Epithelial cell of esophagus (primary cell): ENCODE measurements at regions not wholly inside any gene's neighbourhood (a gene's known extent, or its start where the extent isn't known, plus 50 kb on each side); places are given as distances from the start of the nearest gene placed in this dataset.

Source experiments
- DNase-seq: peaks from one replicate; pipeline ENCODE4 v3.0.0; 2010; ENCODE audit warnings: low read depth
- H3K4me3 ChIP-seq: 2 replicates; pipeline ENCODE4 v1.5.1; 2011; ENCODE audit warnings: mild to moderate bottlenecking, low read length, control low read depth
- TF ChIP-seq, protein P1 (sequence below): IDR thresholded peaks from 2 replicates; pipeline ENCODE4 v1.5.1; 2011; ENCODE audit warnings: low read depth, mild to moderate bottlenecking, low read length, control low read depth, inconsistent platforms; ENCODE audit not compliant: insufficient read depth; ENCODE audit errors: missing control alignments

DNA sequence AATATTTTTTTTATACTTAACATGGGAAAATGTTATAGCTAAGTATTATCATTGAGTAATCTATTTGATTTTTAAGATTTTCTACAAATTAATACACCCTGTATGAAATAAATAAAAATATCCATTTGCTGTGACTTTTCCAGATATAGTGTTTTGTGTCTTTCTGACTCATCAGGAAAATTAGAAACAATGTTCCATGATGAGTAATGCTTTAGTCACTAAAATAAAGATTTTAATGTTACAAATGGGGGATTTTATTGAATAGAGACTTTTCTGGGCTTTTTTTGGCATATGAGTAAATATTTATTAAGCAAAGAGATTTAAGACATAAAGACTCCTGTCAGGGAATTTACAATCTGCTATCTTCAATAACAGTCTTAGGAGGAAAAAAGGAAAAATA lies 279.2 kb upstream of the NOCT start:
- DNase-seq = peak; percentile 33
- TF ChIP-seq, protein P1, sequence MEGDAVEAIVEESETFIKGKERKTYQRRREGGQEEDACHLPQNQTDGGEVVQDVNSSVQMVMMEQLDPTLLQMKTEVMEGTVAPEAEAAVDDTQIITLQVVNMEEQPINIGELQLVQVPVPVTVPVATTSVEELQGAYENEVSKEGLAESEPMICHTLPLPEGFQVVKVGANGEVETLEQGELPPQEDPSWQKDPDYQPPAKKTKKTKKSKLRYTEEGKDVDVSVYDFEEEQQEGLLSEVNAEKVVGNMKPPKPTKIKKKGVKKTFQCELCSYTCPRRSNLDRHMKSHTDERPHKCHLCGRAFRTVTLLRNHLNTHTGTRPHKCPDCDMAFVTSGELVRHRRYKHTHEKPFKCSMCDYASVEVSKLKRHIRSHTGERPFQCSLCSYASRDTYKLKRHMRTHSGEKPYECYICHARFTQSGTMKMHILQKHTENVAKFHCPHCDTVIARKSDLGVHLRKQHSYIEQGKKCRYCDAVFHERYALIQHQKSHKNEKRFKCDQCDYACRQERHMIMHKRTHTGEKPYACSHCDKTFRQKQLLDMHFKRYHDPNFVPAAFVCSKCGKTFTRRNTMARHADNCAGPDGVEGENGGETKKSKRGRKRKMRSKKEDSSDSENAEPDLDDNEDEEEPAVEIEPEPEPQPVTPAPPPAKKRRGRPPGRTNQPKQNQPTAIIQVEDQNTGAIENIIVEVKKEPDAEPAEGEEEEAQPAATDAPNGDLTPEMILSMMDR = no peak
- no peak overlapping the region for H3K4me3 ChIP-seq

DNA sequence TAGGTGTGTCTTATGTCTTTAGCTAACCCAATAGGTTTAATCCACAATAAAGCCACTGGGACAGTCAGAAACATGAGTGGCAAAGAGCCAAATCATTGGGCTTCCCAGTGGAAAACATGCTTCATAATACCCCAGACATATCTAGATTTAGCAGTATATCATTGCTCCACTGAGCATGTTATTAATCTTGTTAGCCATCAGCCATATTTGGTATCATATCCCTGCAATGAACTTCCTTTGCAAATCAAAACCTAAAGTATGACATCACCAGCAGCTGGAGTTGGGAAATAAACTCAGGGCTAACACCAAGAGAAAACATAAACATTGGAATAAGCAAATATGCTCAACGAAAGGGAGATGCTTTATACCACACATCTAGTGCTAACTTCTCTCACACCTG lies 280.8 kb upstream of the NOCT start:
- DNase-seq = peak; percentile 70

DNA sequence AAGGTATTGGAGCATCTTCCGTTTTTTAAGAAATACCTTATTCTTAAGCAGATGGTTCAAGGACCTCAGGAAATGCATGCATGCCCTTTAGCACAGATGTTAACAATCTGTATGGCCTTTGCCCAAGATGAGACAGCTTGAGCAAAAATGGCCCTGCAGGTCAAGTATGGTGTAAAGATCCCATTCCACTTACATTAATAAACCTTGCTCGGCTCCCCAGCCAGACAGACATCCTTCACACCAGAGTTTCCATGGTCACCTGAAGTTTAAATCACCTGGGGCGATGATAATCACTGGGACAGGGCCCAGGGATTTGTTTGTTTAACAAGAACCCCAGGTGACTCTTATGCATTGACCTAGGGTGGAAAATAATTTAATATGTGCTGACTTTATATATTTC lies 287.0 kb upstream of the NOCT start:
- DNase-seq = no peak
- no peak overlapping the region for H3K4me3 ChIP-seq
- TF ChIP-seq, protein P1 = no peak

More for the DNA sequence above, 280.8 kb upstream of the NOCT start:
- no peak overlapping the region for H3K4me3 ChIP-seq
- TF ChIP-seq, protein P1 = no peak

DNA sequence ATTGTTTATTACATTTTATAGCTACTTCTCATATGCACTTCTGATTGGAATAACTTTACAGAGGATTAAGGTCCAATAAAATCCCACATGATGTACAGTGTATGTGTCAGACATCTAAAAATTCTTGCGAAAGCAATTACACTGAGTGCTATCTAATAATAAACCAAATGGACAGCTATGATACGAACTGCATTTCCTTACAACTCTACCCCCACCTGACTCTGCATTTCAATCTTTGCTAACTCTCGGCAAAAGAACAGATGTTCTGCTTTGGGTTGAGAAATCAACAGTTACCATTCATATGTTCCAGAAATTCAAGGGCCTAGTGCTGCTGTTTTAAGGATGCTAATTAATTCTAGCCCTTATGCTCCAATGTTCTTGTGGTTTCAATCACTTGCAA lies 287.9 kb upstream of the NOCT start:
- no peak overlapping the region for H3K4me3 ChIP-seq
- no peak for DNase-seq
- TF ChIP-seq, protein P1 = no peak

DNA sequence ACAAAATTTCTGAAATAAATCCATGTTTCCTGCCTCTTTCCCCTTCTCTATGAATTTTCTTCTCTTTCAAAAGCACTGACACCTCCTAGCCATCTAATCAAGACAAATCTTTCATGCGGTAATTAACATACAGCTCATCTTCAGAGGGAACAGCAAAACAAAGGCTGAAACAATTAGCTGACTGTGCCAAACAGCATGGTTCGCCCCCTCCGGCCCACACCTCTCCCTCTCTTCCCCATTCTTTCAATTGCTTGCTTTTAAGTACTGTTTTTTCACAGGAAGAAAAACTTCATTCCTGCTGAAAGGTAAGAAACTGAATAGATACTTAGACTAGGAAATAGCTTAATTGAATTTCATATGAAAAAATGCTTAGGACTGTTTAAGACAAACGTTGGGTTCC lies 291.1 kb upstream of the NOCT start:
- H3K4me3 ChIP-seq = no peak overlapping the region
- no peak for DNase-seq
- TF ChIP-seq, protein P1 = no peak

DNA sequence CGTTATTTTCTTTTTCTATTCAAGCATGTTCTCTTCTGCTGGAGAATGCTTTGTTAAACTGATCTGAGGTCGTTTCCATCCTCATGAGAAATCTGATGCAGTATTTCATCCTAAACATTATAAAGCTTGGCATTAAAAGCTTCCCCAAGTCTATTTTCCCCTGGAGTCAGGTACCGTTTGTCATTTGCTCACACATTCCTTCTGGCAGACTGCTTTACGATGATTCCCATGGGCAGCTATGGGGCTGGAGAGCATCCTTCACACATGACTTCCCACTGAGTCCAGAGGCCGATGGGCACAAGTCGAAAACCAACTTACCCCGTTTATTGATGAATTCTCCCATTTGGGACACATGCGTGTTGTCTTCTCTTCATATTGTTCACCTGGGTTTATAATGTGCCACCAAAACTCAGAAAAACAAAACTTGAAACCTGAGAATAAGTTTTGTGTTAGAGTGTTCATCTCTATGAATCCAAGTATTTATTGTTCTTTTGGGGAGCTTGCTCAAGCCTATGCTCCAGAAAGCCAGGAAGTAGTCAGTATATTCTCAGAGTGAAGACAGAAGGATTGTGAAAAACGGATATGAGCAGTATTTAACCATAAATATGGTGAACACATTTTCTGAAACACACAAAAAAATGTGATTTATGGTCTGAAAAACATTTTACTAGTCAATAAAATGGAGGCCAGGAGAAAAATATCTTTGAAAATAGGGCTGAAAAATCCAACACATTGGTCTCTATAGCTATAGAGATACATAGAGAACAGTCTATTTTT lies 298.8 kb upstream of the NOCT start:
- H3K4me3 ChIP-seq = no peak overlapping the region
- TF ChIP-seq, protein P1 = no peak
- no peak for DNase-seq

GRCh38 chr4:138710297-138710696 lies 305.3 kb upstream of the NOCT start:
- H3K4me3 ChIP-seq = no peak overlapping the region
- DNase-seq = no peak
- TF ChIP-seq, protein P1 = no peak
